WTC11 (cell line): ENCODE measurements at regions not wholly inside any gene's neighbourhood (a gene's known extent, or its start where the extent isn't known, plus 50 kb on each side); places are given as distances from the start of the nearest gene placed in this dataset.

Source experiments
- CREB1 ChIP-seq: sonication (generic); formaldehyde crosslinking; IDR thresholded peaks from 2 replicates; pipeline ENCODE4 v1.8.0; 2023; ENCODE audit warnings: mild to moderate bottlenecking, missing genetic modification reagents
- CREM ChIP-seq: sonication (generic); formaldehyde crosslinking; IDR thresholded peaks from 2 replicates; pipeline ENCODE4 v1.8.1; 2022; ENCODE audit warnings: mild to moderate bottlenecking, missing genetic modification reagents, moderate library complexity
- CTCF ChIP-seq: fragments of 200-600 bp; IDR thresholded peaks from 2 replicates; pipeline ENCODE4 v1.8.0; 2022; ENCODE audit warnings: antibody characterized with exemption
- JUN ChIP-seq: sonication (generic); formaldehyde crosslinking; IDR thresholded peaks from 2 replicates; pipeline ENCODE4 v1.8.0; 2023; ENCODE audit warnings: mild to moderate bottlenecking, missing genetic modification reagents
- PRDM15 ChIP-seq: sonication (generic); formaldehyde crosslinking; IDR thresholded peaks from 2 replicates; pipeline ENCODE4 v1.8.0; 2022; ENCODE audit warnings: missing genetic modification reagents
- SP1 ChIP-seq: sonication (generic); formaldehyde crosslinking; conservative IDR thresholded peaks from 2 replicates; pipeline ENCODE4 v1.8.1; 2022; ENCODE audit warnings: missing genetic modification reagents
- USF1 ChIP-seq: sonication (generic); formaldehyde crosslinking; IDR thresholded peaks from 2 replicates; pipeline ENCODE4 v1.8.0; 2022; ENCODE audit warnings: mild to moderate bottlenecking, missing genetic modification reagents
- ZNF138 ChIP-seq: sonication (generic); formaldehyde crosslinking; conservative IDR thresholded peaks from 2 replicates; pipeline ENCODE4 v1.8.1; 2022; ENCODE audit warnings: mild to moderate bottlenecking, moderate library complexity, missing genetic modification reagents
- ZNF512 ChIP-seq: sonication (generic); formaldehyde crosslinking; IDR thresholded peaks from 2 replicates; pipeline ENCODE4 v1.8.1; 2022; ENCODE audit warnings: missing genetic modification reagents, borderline replicate concordance
- TF ChIP-seq, protein P1 (sequence below): fragments of 250-450 bp; sonication (Bioruptor Pico); IDR thresholded peaks from 2 replicates; pipeline ENCODE4 v1.9.0; 2021; ENCODE audit warnings: mild to moderate bottlenecking
- TF ChIP-seq, protein P2 (sequence below): sonication (generic); formaldehyde crosslinking; IDR thresholded peaks from 2 replicates; pipeline ENCODE4 v1.8.1; 2023; ENCODE audit warnings: mild to moderate bottlenecking, missing genetic modification reagents, borderline replicate concordance
- TF ChIP-seq, protein P3 (sequence below): sonication (generic); formaldehyde crosslinking; IDR thresholded peaks from 2 replicates; pipeline ENCODE4 v1.8.0; 2022; ENCODE audit warnings: mild to moderate bottlenecking, missing genetic modification reagents
- TF ChIP-seq, protein P4 (sequence below): sonication (generic); formaldehyde crosslinking; IDR thresholded peaks from 2 replicates; pipeline ENCODE4 v1.8.1; 2023; ENCODE audit warnings: mild to moderate bottlenecking, missing genetic modification reagents, moderate library complexity

GRCh38 chr4:96986816-96987215 is 1146.9 kb downstream of the PDHA2 start:
- TF ChIP-seq CTCF (no peak), CREB1 (CRISPR knock-in tag) (no peak), PRDM15 (CRISPR knock-in tag) (no peak), USF1 (no peak), SP1 (CRISPR knock-in tag) (no peak), ZNF138 (CRISPR knock-in tag) (no peak), ZNF512 (CRISPR knock-in tag) (no peak), CREM (no peak), JUN (CRISPR knock-in tag) (no peak)
- TF ChIP-seq, protein P1, sequence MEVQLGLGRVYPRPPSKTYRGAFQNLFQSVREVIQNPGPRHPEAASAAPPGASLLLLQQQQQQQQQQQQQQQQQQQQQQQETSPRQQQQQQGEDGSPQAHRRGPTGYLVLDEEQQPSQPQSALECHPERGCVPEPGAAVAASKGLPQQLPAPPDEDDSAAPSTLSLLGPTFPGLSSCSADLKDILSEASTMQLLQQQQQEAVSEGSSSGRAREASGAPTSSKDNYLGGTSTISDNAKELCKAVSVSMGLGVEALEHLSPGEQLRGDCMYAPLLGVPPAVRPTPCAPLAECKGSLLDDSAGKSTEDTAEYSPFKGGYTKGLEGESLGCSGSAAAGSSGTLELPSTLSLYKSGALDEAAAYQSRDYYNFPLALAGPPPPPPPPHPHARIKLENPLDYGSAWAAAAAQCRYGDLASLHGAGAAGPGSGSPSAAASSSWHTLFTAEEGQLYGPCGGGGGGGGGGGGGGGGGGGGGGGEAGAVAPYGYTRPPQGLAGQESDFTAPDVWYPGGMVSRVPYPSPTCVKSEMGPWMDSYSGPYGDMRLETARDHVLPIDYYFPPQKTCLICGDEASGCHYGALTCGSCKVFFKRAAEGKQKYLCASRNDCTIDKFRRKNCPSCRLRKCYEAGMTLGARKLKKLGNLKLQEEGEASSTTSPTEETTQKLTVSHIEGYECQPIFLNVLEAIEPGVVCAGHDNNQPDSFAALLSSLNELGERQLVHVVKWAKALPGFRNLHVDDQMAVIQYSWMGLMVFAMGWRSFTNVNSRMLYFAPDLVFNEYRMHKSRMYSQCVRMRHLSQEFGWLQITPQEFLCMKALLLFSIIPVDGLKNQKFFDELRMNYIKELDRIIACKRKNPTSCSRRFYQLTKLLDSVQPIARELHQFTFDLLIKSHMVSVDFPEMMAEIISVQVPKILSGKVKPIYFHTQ: no peak
- TF ChIP-seq, protein P2, sequence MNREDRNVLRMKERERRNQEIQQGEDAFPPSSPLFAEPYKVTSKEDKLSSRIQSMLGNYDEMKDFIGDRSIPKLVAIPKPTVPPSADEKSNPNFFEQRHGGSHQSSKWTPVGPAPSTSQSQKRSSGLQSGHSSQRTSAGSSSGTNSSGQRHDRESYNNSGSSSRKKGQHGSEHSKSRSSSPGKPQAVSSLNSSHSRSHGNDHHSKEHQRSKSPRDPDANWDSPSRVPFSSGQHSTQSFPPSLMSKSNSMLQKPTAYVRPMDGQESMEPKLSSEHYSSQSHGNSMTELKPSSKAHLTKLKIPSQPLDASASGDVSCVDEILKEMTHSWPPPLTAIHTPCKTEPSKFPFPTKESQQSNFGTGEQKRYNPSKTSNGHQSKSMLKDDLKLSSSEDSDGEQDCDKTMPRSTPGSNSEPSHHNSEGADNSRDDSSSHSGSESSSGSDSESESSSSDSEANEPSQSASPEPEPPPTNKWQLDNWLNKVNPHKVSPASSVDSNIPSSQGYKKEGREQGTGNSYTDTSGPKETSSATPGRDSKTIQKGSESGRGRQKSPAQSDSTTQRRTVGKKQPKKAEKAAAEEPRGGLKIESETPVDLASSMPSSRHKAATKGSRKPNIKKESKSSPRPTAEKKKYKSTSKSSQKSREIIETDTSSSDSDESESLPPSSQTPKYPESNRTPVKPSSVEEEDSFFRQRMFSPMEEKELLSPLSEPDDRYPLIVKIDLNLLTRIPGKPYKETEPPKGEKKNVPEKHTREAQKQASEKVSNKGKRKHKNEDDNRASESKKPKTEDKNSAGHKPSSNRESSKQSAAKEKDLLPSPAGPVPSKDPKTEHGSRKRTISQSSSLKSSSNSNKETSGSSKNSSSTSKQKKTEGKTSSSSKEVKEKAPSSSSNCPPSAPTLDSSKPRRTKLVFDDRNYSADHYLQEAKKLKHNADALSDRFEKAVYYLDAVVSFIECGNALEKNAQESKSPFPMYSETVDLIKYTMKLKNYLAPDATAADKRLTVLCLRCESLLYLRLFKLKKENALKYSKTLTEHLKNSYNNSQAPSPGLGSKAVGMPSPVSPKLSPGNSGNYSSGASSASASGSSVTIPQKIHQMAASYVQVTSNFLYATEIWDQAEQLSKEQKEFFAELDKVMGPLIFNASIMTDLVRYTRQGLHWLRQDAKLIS (CRISPR knock-in tag): no peak
- TF ChIP-seq, protein P3, sequence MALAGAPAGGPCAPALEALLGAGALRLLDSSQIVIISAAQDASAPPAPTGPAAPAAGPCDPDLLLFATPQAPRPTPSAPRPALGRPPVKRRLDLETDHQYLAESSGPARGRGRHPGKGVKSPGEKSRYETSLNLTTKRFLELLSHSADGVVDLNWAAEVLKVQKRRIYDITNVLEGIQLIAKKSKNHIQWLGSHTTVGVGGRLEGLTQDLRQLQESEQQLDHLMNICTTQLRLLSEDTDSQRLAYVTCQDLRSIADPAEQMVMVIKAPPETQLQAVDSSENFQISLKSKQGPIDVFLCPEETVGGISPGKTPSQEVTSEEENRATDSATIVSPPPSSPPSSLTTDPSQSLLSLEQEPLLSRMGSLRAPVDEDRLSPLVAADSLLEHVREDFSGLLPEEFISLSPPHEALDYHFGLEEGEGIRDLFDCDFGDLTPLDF (CRISPR knock-in tag): no peak
- TF ChIP-seq, protein P4, sequence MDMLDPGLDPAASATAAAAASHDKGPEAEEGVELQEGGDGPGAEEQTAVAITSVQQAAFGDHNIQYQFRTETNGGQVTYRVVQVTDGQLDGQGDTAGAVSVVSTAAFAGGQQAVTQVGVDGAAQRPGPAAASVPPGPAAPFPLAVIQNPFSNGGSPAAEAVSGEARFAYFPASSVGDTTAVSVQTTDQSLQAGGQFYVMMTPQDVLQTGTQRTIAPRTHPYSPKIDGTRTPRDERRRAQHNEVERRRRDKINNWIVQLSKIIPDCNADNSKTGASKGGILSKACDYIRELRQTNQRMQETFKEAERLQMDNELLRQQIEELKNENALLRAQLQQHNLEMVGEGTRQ (CRISPR knock-in tag): no peak
